Kidney epithelial cell (primary cell): ENCODE measurements at regions not wholly inside any gene's neighbourhood (a gene's known extent, or its start where the extent isn't known, plus 50 kb on each side); places are given as distances from the start of the nearest gene placed in this dataset.

ENCODE experiments used
- DNase-seq: peaks from one replicate; pipeline ENCODE4 v3.0.0-alpha.2; 2010; ENCODE audit warnings: low read depth
- H3K27me3 ChIP-seq: 2 replicates; pipeline ENCODE4 v1.6.0; 2011; ENCODE audit warnings: low read length; ENCODE audit not compliant: control insufficient read depth, insufficient read depth
- H3K36me3 ChIP-seq: 2 replicates; pipeline ENCODE4 v1.5.1; 2011; ENCODE audit warnings: low read length; ENCODE audit not compliant: control insufficient read depth, insufficient read depth
- H3K4me3 ChIP-seq: 2 replicates; pipeline ENCODE4 v1.5.1; 2011; ENCODE audit warnings: low read depth, mild to moderate bottlenecking, control low read depth, low read length
- CTCF ChIP-seq: IDR thresholded peaks from 2 replicates; pipeline ENCODE4 v1.5.1; 2011; ENCODE audit warnings: mild to moderate bottlenecking, moderate library complexity, low read length, control low read depth, inconsistent platforms; ENCODE audit not compliant: insufficient read depth, poor library complexity, severe bottlenecking

- Histone ChIP-seq H3K4me3 (no peak overlapping the region), H3K36me3 (no peaks in the 10 kb centered on the region), H3K27me3 (no peaks in the 10 kb centered on the region)
- no peak for DNase-seq
- no peak for TF ChIP-seq CTCF
Observed at GRCh38 chr11:15500643-15501042, 385.9 kb downstream of the INSC start.

GRCh38 chr11:15501566-15501965 lies 386.8 kb downstream of the INSC start:
- no peak for DNase-seq
- Histone ChIP-seq H3K4me3 (no peak overlapping the region), H3K36me3 (no peaks in the 10 kb centered on the region), H3K27me3 (no peaks in the 10 kb centered on the region)
- TF ChIP-seq CTCF: no peak

GRCh38 chr11:15505155-15505554 lies 390.4 kb downstream of the INSC start:
- DNase-seq: no peak
- no peak for TF ChIP-seq CTCF
- Histone ChIP-seq H3K27me3 (no peaks in the 10 kb centered on the region), H3K4me3 (no peak overlapping the region), H3K36me3 (no peaks in the 10 kb centered on the region)

- no peak for TF ChIP-seq CTCF
- Histone ChIP-seq H3K4me3 (no peak overlapping the region), H3K36me3 (no peaks in the 10 kb centered on the region), H3K27me3 (no peaks in the 10 kb centered on the region)
- no peak for DNase-seq
Observed at GRCh38 chr11:15507592-15507991, 392.9 kb downstream of the INSC start.

- DNase-seq: no peak
- no peaks in the 10 kb centered on the region for H3K36me3 ChIP-seq
- TF ChIP-seq CTCF: no peak
- no peaks in the 10 kb centered on the region for H3K27me3 ChIP-seq
- no peak overlapping the region for H3K4me3 ChIP-seq
Observed at GRCh38 chr11:15509082-15509481, 394.4 kb downstream of the INSC start.

GRCh38 chr11:15519124-15519791 lies 404.5 kb downstream of the INSC start:
- TF ChIP-seq CTCF: no peak
- no peaks in the 10 kb centered on the region for H3K36me3 ChIP-seq
- DNase-seq: no peak
- H3K27me3 ChIP-seq: no peaks in the 10 kb centered on the region
- no peak overlapping the region for H3K4me3 ChIP-seq
